ENCODE measurements at regions not wholly inside any gene's neighbourhood (a gene's known extent, or its start where the extent isn't known, plus 50 kb on each side); places are given as distances from the start of the nearest gene placed in this dataset.

- no peak for TF ChIP-seq CTCF (IDR thresholded peaks at IDR 0.05 in 8 of 11, conservative IDR thresholded peaks at IDR 0.05 in 3 of 11)
- TF ChIP-seq POLR2AphosphoS5 (IDR thresholded peaks at IDR 0.05): no peak
- TF ChIP-seq POLR2A (IDR thresholded peaks at IDR 0.05): no peak
Measured at GRCh38 chr3:178109691-178110090, 426.5 kb upstream of the KCNMB2 start.

All from spleen (tissue), 7 donors.